Stomach (tissue), 8 donors: ENCODE measurements at regions not wholly inside any gene's neighbourhood (a gene's known extent, or its start where the extent isn't known, plus 50 kb on each side); places are given as distances from the start of the nearest gene placed in this dataset.
A peak's percentile ranks its signal among the peaks of the same experiment; 100 is the strongest.

Experiments
- DNase-seq, 2 donors: peaks; one replicate each; pipeline versions ENCODE4 v3.0.0 to v3.0.0-alpha.2; 2013 to 2019
- H3K27ac ChIP-seq, 5 donors: fragments of 200-600 bp in 4 of 5; sonication (generic) in 4 of 5; one replicate each; pipeline ENCODE4 v1.5.1; 2013 to 2019; ENCODE audit warnings: mild to moderate bottlenecking in 1 of 5, moderate library complexity in 1 of 5
- H3K27me3 ChIP-seq, 3 donors: fragments of 200-600 bp; sonication (generic); one replicate each; pipeline ENCODE4 v1.5.1; 2017 to 2019; ENCODE audit warnings: mixed run types in 1 of 3
- H3K36me3 ChIP-seq, 4 donors: fragments of 200-600 bp; sonication (generic); 1 replicate in 3 of 4; 2 replicates in 1 of 4; pipeline ENCODE4 v1.5.1; 2016 to 2019
- H3K4me1 ChIP-seq, 4 donors: fragments of 200-600 bp; sonication (generic); one replicate each; pipeline ENCODE4 v1.5.1; 2016 to 2019
- H3K4me3 ChIP-seq, 4 donors: fragments of 200-600 bp; sonication (generic) in 3 of 4; one replicate each; pipeline ENCODE4 v1.5.1; 2016 to 2019; ENCODE audit warnings: mild to moderate bottlenecking in 1 of 4
- H3K9me3 ChIP-seq, 4 donors: fragments of 200-600 bp; sonication (generic); one replicate each; pipeline ENCODE4 v1.5.1; 2016 to 2019
- CTCF ChIP-seq, 7 experiments: fragments of 450-650 bp in 4 of 7; fragments of 200-600 bp in 3 of 7; sonication (generic) in 3 of 7; IDR thresholded peaks; one replicate each; pipeline ENCODE4 v1.5.1; 2016 to 2019; ENCODE audit warnings: antibody characterized with exemption in 7 of 7, control low read depth in 2 of 7, mild to moderate bottlenecking in 1 of 7
- EP300 ChIP-seq: sonication (generic); formaldehyde crosslinking; IDR thresholded peaks from one replicate; pipeline ENCODE4 v1.6.1; 2017; ENCODE audit warnings: antibody characterized with exemption
- POLR2A ChIP-seq, 4 donors: fragments of 450-650 bp; IDR thresholded peaks; one replicate each; pipeline ENCODE4 v1.6.1; 2016; ENCODE audit warnings: antibody characterized with exemption in 4 of 4, control low read depth in 2 of 4, mild to moderate bottlenecking in 1 of 4, moderate library complexity in 1 of 4
- POLR2AphosphoS5 ChIP-seq, 3 donors: sonication (generic); formaldehyde crosslinking; IDR thresholded peaks; one replicate each; pipeline ENCODE4 v1.6.1; 2016; ENCODE audit warnings: antibody characterized with exemption in 3 of 3
- WGBS, 5 donors: extraction: QIAGEN DNeasy Blood & Tissue Kit in 3 of 5; methylation state at CpG; one replicate each; pipeline versions ENCODE4 v1.1.5 to v1.1.7; 2013 to 2018; 5-methylcytosine and 5-hydroxymethylcytosine counted together
- intact Hi-C: fragments of 100-400 bp; cut with DNase I; formaldehyde crosslinking; loops from one replicate; pipeline ENCODE4 v1.15.1; 2023; ENCODE audit warnings: low total_unique reads
- donor health status: healthy with polysubstance abuse.
- donor health status: Bipolar disorder and iron deficiency.
- donor health status: healthy.

GRCh38 chr11:116590844-116591570, 181.8 kb downstream of the BUD13 start:
- intact Hi-C loops = no loop called here
- TF ChIP-seq CTCF (IDR thresholded peaks at IDR 0.05) (no peak), POLR2AphosphoS5 (IDR thresholded peaks at IDR 0.05) (no peak), EP300 (no peak), POLR2A (IDR thresholded peaks at IDR 0.05) (no peak)
- no peak overlapping the region for H3K4me3 ChIP-seq
- peak in 1 of 2 donors; percentile 56 for DNase-seq
- no peak overlapping the region for H3K27ac ChIP-seq
- H3K36me3 ChIP-seq = no peaks in the 10 kb centered on the region
- H3K9me3 ChIP-seq = no peaks in the 10 kb centered on the region
- peaks cover 0 to 47% (median 10%) of the 10 kb centered on the region in 3 donors for H3K27me3 ChIP-seq
- H3K4me1 ChIP-seq = no peaks in the 10 kb centered on the region
- 65 to 76% (median 75%) methylated on average over 10 of the region's 10 CpGs for whole genome bisulfite sequencing, 5 donors

DNA sequence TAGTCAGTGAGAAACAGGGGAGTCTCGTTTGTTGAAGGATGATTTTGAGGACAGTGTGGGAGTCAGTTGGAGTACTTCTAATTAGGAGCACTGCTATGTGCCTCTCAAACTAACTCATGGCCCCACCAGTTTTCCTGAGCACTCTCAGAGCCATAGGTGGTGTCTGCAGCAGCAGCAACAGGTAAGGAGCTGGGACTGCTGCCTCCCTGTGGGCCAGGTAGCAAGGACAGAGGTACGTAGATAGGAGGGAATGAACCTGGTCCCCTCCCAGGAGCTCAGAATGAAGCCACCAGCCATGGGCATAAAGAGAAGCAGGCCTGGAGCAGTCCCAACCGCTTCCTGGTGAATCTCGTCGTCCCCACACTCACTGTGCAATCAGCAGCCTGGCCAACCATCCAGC, 183.4 kb downstream of the BUD13 start:
- Histone ChIP-seq H3K4me3 (no peak overlapping the region), H3K27me3 (peaks cover 0 to 40% (median 9%) of the 10 kb centered on the region in 3 donors), H3K27ac (no peak overlapping the region), H3K36me3 (no peaks in the 10 kb centered on the region), H3K9me3 (no peaks in the 10 kb centered on the region), H3K4me1 (no peaks in the 10 kb centered on the region)
- no peak for DNase-seq
- TF ChIP-seq EP300 = no peak
- no peak for TF ChIP-seq POLR2A (IDR thresholded peaks at IDR 0.05)
- no peak for TF ChIP-seq CTCF (IDR thresholded peaks at IDR 0.05)
- TF ChIP-seq POLR2AphosphoS5 (IDR thresholded peaks at IDR 0.05) = no peak
- WGBS, 5 donors = 76 to 88% (median 85%) methylated on average over 5 of the region's 5 CpGs
- intact Hi-C loops = no loop called here

GRCh38 chr11:116586392-116586791, 186.4 kb downstream of the BUD13 start:
- H3K4me1 ChIP-seq = no peaks in the 10 kb centered on the region
- no peak overlapping the region for H3K27ac ChIP-seq
- no peak for DNase-seq
- peaks cover 2 to 44% (median 18%) of the 10 kb centered on the region in 3 donors for H3K27me3 ChIP-seq
- 47 to 88% (median 70%) methylated on average over 4 to 6 of the region's 6 CpGs for WGBS, 5 donors
- no peak overlapping the region for H3K4me3 ChIP-seq
- TF ChIP-seq POLR2A (IDR thresholded peaks at IDR 0.05) = no peak
- TF ChIP-seq POLR2AphosphoS5 (IDR thresholded peaks at IDR 0.05) = no peak
- no peak for TF ChIP-seq CTCF (IDR thresholded peaks at IDR 0.05)
- TF ChIP-seq EP300 = no peak
- no peaks in the 10 kb centered on the region for H3K36me3 ChIP-seq
- no peaks in the 10 kb centered on the region for H3K9me3 ChIP-seq
- intact Hi-C loops = no loop called here

- intact Hi-C loops = no loop called here
- Histone ChIP-seq H3K27me3 (peaks cover 2 to 76% (median 41%) of the 10 kb centered on the region in 3 donors), H3K4me3 (no peak overlapping the region), H3K4me1 (peaks cover 0 to 23% (median 4%) of the 10 kb centered on the region in 4 donors), H3K27ac (no peak overlapping the region), H3K9me3 (no peaks in the 10 kb centered on the region), H3K36me3 (no peaks in the 10 kb centered on the region)
- TF ChIP-seq POLR2AphosphoS5 (IDR thresholded peaks at IDR 0.05) (no peak), POLR2A (IDR thresholded peaks at IDR 0.05) (no peak), EP300 (no peak), CTCF (IDR thresholded peaks at IDR 0.05) (no peak)
- no peak for DNase-seq
- WGBS, 5 donors = 13 to 73% (median 65%) methylated on average over 2 to 8 of the region's 8 CpGs
These were observed 190.2 kb downstream of the BUD13 start for GRCh38 chr11:116582571-116582970.
